Activated naive CD8-positive, alpha-beta T cell treated with anti-CD3 and anti-CD28 coated beads for 36 hours (primary cell): ENCODE measurements at regions not wholly inside any gene's neighbourhood (a gene's known extent, or its start where the extent isn't known, plus 50 kb on each side); places are given as distances from the start of the nearest gene placed in this dataset.
"Not testable (repeated sequence)": the region's sequence is repeated elsewhere in the genome, so short reads cannot be mapped to it uniquely, and the experiment has no call there.

Source experiments
- DNase-seq: peaks from one replicate; pipeline ENCODE4 v3.0.0; 2021
- H3K27ac Mint-ChIP-seq: one replicate; pipeline ENCODE4 v1.8.0; 2022; ENCODE audit warnings: mild to moderate bottlenecking, moderate library complexity, mixed read lengths
- H3K27me3 Mint-ChIP-seq: one replicate; pipeline ENCODE4 v1.8.0; 2022; ENCODE audit warnings: mild to moderate bottlenecking, mixed read lengths
- H3K36me3 Mint-ChIP-seq: one replicate; pipeline ENCODE4 v1.8.0; 2021; ENCODE audit warnings: mild to moderate bottlenecking, mixed read lengths
- H3K4me1 Mint-ChIP-seq: one replicate; pipeline ENCODE4 v1.8.0; 2021; ENCODE audit warnings: mixed read lengths
- H3K4me3 Mint-ChIP-seq: one replicate; pipeline ENCODE4 v1.8.0; 2022; ENCODE audit warnings: mild to moderate bottlenecking, moderate library complexity, mixed read lengths
- H3K9me3 Mint-ChIP-seq: one replicate; pipeline ENCODE4 v1.8.0; 2022; ENCODE audit warnings: mixed read lengths

- not testable (repeated sequence) for H3K9me3 Mint-ChIP-seq, DNase-seq, H3K36me3 Mint-ChIP-seq, H3K4me3 Mint-ChIP-seq, H3K4me1 Mint-ChIP-seq, H3K27me3 Mint-ChIP-seq, H3K27ac Mint-ChIP-seq
Observed at GRCh38 chr9:38324213-38324612, 68.3 kb upstream of the ALDH1B1 start.

GRCh38 chr9:38322937-38323336 is 69.6 kb upstream of the ALDH1B1 start:
- no peaks in the 10 kb centered on the region for H3K4me1 Mint-ChIP-seq

GRCh38 chr9:38319496-38320173 is 72.9 kb upstream of the ALDH1B1 start:
- peaks cover 6% of the 10 kb centered on the region for H3K27me3 Mint-ChIP-seq
- DNase-seq = no peak
- no peaks in the 10 kb centered on the region for H3K36me3 Mint-ChIP-seq
- H3K4me3 Mint-ChIP-seq = no peak overlapping the region
- no peaks in the 10 kb centered on the region for H3K9me3 Mint-ChIP-seq
- no peak overlapping the region for H3K27ac Mint-ChIP-seq
- no peaks in the 10 kb centered on the region for H3K4me1 Mint-ChIP-seq

More at GRCh38 chr9:38322937-38323336, 69.6 kb upstream of the ALDH1B1 start:
- no peak for DNase-seq
- Mint-ChIP-seq H3K27ac (no peak overlapping the region), H3K9me3 (no peaks in the 10 kb centered on the region), H3K27me3 (peaks cover 6% of the 10 kb centered on the region), H3K4me3 (no peak overlapping the region), H3K36me3 (no peaks in the 10 kb centered on the region)

GRCh38 chr9:38318759-38319495 is 73.6 kb upstream of the ALDH1B1 start:
- DNase-seq = no peak
- Mint-ChIP-seq H3K27me3 (peaks cover 11% of the 10 kb centered on the region), H3K4me1 (no peaks in the 10 kb centered on the region), H3K36me3 (no peaks in the 10 kb centered on the region), H3K4me3 (no peak overlapping the region), H3K9me3 (no peaks in the 10 kb centered on the region), H3K27ac (no peak overlapping the region)

- Mint-ChIP-seq H3K9me3 (no peaks in the 10 kb centered on the region), H3K4me3 (no peak overlapping the region), H3K27ac (no peak overlapping the region), H3K36me3 (no peaks in the 10 kb centered on the region), H3K4me1 (no peaks in the 10 kb centered on the region), H3K27me3 (peaks cover 17% of the 10 kb centered on the region)
- no peak for DNase-seq
Observed at GRCh38 chr9:38316166-38316780, 76.2 kb upstream of the ALDH1B1 start.

- Mint-ChIP-seq H3K27me3 (peaks cover 21% of the 10 kb centered on the region), H3K36me3 (no peaks in the 10 kb centered on the region), H3K4me3 (no peak overlapping the region), H3K4me1 (no peaks in the 10 kb centered on the region), H3K27ac (no peak overlapping the region), H3K9me3 (no peaks in the 10 kb centered on the region)
- DNase-seq = no peak
Observed at GRCh38 chr9:38315085-38315595, 77.4 kb upstream of the ALDH1B1 start.

GRCh38 chr9:38313421-38313820 is 79.1 kb upstream of the ALDH1B1 start:
- Mint-ChIP-seq H3K36me3 (no peaks in the 10 kb centered on the region), H3K4me1 (no peaks in the 10 kb centered on the region), H3K27ac (no peak overlapping the region), H3K4me3 (no peak overlapping the region), H3K9me3 (no peaks in the 10 kb centered on the region), H3K27me3 (peaks cover 21% of the 10 kb centered on the region)
- DNase-seq = no peak

- Mint-ChIP-seq H3K27me3 (peaks cover 21% of the 10 kb centered on the region), H3K9me3 (no peaks in the 10 kb centered on the region), H3K4me3 (no peak overlapping the region), H3K4me1 (no peaks in the 10 kb centered on the region), H3K36me3 (no peaks in the 10 kb centered on the region), H3K27ac (no peak overlapping the region)
- no peak for DNase-seq
Observed at GRCh38 chr9:38312406-38312805, 80.1 kb upstream of the ALDH1B1 start.

GRCh38 chr9:38311382-38312270 is 80.9 kb upstream of the ALDH1B1 start:
- H3K9me3 Mint-ChIP-seq = no peaks in the 10 kb centered on the region
- H3K27me3 Mint-ChIP-seq = peaks cover 21% of the 10 kb centered on the region
- H3K36me3 Mint-ChIP-seq = no peaks in the 10 kb centered on the region
- no peak for DNase-seq
- no peak overlapping the region for H3K4me3 Mint-ChIP-seq
- H3K4me1 Mint-ChIP-seq = no peaks in the 10 kb centered on the region
- no peak overlapping the region for H3K27ac Mint-ChIP-seq

- Mint-ChIP-seq H3K4me1 (no peaks in the 10 kb centered on the region), H3K9me3 (no peaks in the 10 kb centered on the region), H3K4me3 (no peak overlapping the region), H3K36me3 (no peaks in the 10 kb centered on the region), H3K27me3 (peaks cover 20% of the 10 kb centered on the region), H3K27ac (no peak overlapping the region)
- no peak for DNase-seq
Observed at GRCh38 chr9:38309324-38310195, 82.9 kb upstream of the ALDH1B1 start.

GRCh38 chr9:38308136-38308535 is 84.4 kb upstream of the ALDH1B1 start:
- no peak for DNase-seq
- no peak overlapping the region for H3K4me3 Mint-ChIP-seq
- no peaks in the 10 kb centered on the region for H3K36me3 Mint-ChIP-seq
- H3K27ac Mint-ChIP-seq = no peak overlapping the region
- H3K9me3 Mint-ChIP-seq = no peaks in the 10 kb centered on the region
- H3K4me1 Mint-ChIP-seq = no peaks in the 10 kb centered on the region
- H3K27me3 Mint-ChIP-seq = peaks cover 13% of the 10 kb centered on the region

GRCh38 chr9:38306899-38307298 is 85.6 kb upstream of the ALDH1B1 start:
- Mint-ChIP-seq H3K4me3 (no peak overlapping the region), H3K36me3 (no peaks in the 10 kb centered on the region), H3K9me3 (no peaks in the 10 kb centered on the region), H3K27me3 (peaks cover 4% of the 10 kb centered on the region), H3K27ac (no peak overlapping the region), H3K4me1 (no peaks in the 10 kb centered on the region)
- no peak for DNase-seq

- Mint-ChIP-seq H3K9me3 (no peaks in the 10 kb centered on the region), H3K27ac (no peak overlapping the region), H3K27me3 (peaks cover 4% of the 10 kb centered on the region), H3K36me3 (no peaks in the 10 kb centered on the region), H3K4me1 (no peaks in the 10 kb centered on the region), H3K4me3 (no peak overlapping the region)
- no peak for DNase-seq
Observed at GRCh38 chr9:38305582-38305981, 86.9 kb upstream of the ALDH1B1 start.
